HepG2 (cell line): ENCODE measurements at regions not wholly inside any gene's neighbourhood (a gene's known extent, or its start where the extent isn't known, plus 50 kb on each side); places are given as distances from the start of the nearest gene placed in this dataset.
"Not testable (repeated sequence)": the region's sequence is repeated elsewhere in the genome, so short reads cannot be mapped to it uniquely, and the experiment has no call there.

Source experiments
- ATAC-seq: fragments of 200-7000 bp; cut with Tn5 transposase; 3 replicates; pipeline ENCODE4 v1.9.1; 2020; ENCODE audit warnings: mild to moderate bottlenecking, moderate library complexity
- BruUV-seq: library from RNA; stranded (reverse); fragments of 400-500 nt; replicated peaks from 2 replicates; lab custom pipeline; 2021; lab: Mats Ljungman, UMichigan
- CTCF ChIA-PET: fragments of 300-600 bp; formaldehyde crosslinking; extraction: SDS; loops from one replicate; lab custom pipeline; 2021; ENCODE audit warnings: low total read pairs, inconsistent platforms, low intra/inter-chr PET ratio; lab: Yijun Ruan, JAX
- POLR2A ChIA-PET: fragments of 350-600 bp; sonication (Branson Sonifier 250); formaldehyde crosslinking; loops from one replicate; lab custom pipeline; 2020; ENCODE audit warnings: antibody characterized with exemption, inconsistent platforms; lab: Yijun Ruan, JAX
- DNase-seq: peaks from one replicate; pipeline ENCODE4 v3.0.0-alpha.2; 2015; ENCODE audit warnings: low spot score
- FAIRE-seq: peaks from 3 replicates; lab custom pipeline; 2011; peaks lifted over from hg19 to GRCh38; lab: Jason Lieb, UNC
- H2AFZ ChIP-seq: one replicate; pipeline ENCODE4 v1.6.1; 2011; ENCODE audit warnings: low read length, inconsistent platforms
- H3K27ac ChIP-seq: fragments of 300-600 bp; 3 replicates; pipeline ENCODE4 v1.8.0; 2011; ENCODE audit warnings: mixed run types, mild to moderate bottlenecking, mixed read lengths, low read length, inconsistent platforms; ENCODE audit not compliant: insufficient read depth; ENCODE audit errors: extremely low read length
- H3K27me3 ChIP-seq, 2 experiments: fragments of 200-600 bp in 1 of 2; 2 replicates in 1 of 2; 3 replicates in 1 of 2; pipeline versions ENCODE4 v1.6.0 to v1.8.0; 2011; ENCODE audit warnings: low read length in 2 of 2, mild to moderate bottlenecking in 2 of 2, moderate library complexity in 2 of 2, inconsistent platforms in 1 of 2; ENCODE audit not compliant: insufficient read depth in 2 of 2, control insufficient read depth in 1 of 2
- H3K36me3 ChIP-seq, 2 experiments: fragments of 200-600 bp in 1 of 2; replicated peaks in 1 of 2; 2 replicates in 1 of 2; 3 replicates in 1 of 2; pipeline versions ENCODE4 v1.5.1 to v1.8.0; 2011; ENCODE audit warnings: low read length in 2 of 2, inconsistent platforms in 1 of 2; ENCODE audit not compliant: insufficient read depth in 2 of 2, control insufficient read depth in 1 of 2
- H3K4me1 ChIP-seq: 2 replicates; pipeline ENCODE4 v1.5.1; 2012; ENCODE audit warnings: low read length, inconsistent platforms; ENCODE audit not compliant: insufficient read depth
- H3K4me2 ChIP-seq: 2 replicates; pipeline ENCODE4 v1.6.0; 2011; ENCODE audit warnings: low read depth, low read length, inconsistent platforms
- H3K4me3 ChIP-seq, 3 experiments: fragments of 200-600 bp in 1 of 3; sonication (generic), shearing (Covaris generic) in 1 of 3; replicated peaks in 1 of 3; 2 replicates each; pipeline ENCODE4 v1.5.1; 2011 to 2016; ENCODE audit warnings: low read length in 3 of 3, inconsistent platforms in 2 of 3, low read depth in 2 of 3, mild to moderate bottlenecking in 2 of 3, control low read depth in 1 of 3, mixed read lengths in 1 of 3; ENCODE audit not compliant: insufficient read depth in 1 of 3
- H3K79me2 ChIP-seq: one replicate; pipeline ENCODE4 v1.6.1; 2011; ENCODE audit warnings: low read length, inconsistent platforms; ENCODE audit not compliant: insufficient read depth
- H3K9ac ChIP-seq: 2 replicates; pipeline ENCODE4 v1.6.0; 2011; ENCODE audit warnings: mild to moderate bottlenecking, low read depth, low read length, inconsistent platforms; ENCODE audit not compliant: insufficient read depth
- H3K9me3 ChIP-seq: 2 replicates; pipeline ENCODE4 v1.5.1; 2012; ENCODE audit warnings: mild to moderate bottlenecking, low read length
- H4K20me1 ChIP-seq: 2 replicates; pipeline ENCODE4 v1.6.0; 2011; ENCODE audit warnings: inconsistent platforms, mild to moderate bottlenecking, low read length, moderate library complexity; ENCODE audit not compliant: insufficient read depth
- ZNF768 ChIP-seq: sonication (generic); formaldehyde crosslinking; IDR thresholded peaks from 2 replicates; pipeline ENCODE4 v1.4.0; 2020; ENCODE audit warnings: missing genetic modification reagents
- WGBS: methylation state at CpG from one replicate; pipeline ENCODE4 v1.1.6; 2017; ENCODE audit warnings: low lambda C conversion rate; 5-methylcytosine and 5-hydroxymethylcytosine counted together
- in situ Hi-C: cut with HindIII; loops from 2 replicates; pipeline ENCODE4 v1.10.0; 2017; ENCODE audit warnings: low pct_unique_long_range_greater_than_20kb; ENCODE audit not compliant: extremely low pct_ligation_motif_present
- intact Hi-C: fragments of 100-400 bp; cut with micrococcal nuclease; formaldehyde crosslinking; loops from one replicate; pipeline ENCODE4 v1.10.0; 2022; ENCODE audit not compliant: unreplicated experiment

DNA sequence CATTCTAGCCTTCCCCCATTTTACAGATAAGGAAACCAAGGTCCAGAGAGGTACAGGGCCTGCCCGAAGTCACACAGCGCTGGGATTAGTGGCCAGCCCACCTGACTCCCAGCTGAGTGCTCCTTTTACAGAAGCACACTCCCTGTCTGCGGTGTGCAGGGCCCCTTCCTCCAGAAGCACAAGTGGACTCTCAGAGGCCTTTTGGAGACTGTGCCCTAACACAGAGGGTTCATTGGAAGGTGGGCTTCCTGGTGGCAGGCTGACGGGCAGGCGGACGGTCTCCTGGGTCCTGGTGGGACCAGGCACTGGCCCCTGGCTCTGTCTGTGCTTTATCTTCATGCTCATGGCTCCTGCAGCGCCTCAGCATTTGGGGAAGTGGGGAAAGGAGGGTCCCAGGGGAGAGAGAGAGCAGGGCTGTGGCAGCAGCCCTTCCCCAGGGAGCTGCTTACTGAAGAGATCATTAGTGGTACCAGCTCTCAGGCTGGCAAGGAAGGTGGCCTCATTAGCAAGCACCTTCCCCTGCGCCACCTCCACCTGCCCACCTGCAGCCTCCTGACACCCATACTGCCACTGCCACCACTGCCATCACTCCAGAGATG, 83.1 kb upstream of the GOLGA6L4 start:
- CTCF ChIA-PET, DNase-seq, H3K27me3 ChIP-seq, H3K4me2 ChIP-seq, in situ Hi-C loops, intact Hi-C loops, BruUV-seq, H3K27ac ChIP-seq, H3K79me2 ChIP-seq, H4K20me1 ChIP-seq, H2AFZ ChIP-seq, H3K4me3 ChIP-seq, H3K4me1 ChIP-seq, ATAC-seq, FAIRE-seq, H3K9me3 ChIP-seq, POLR2A ChIA-PET, H3K36me3 ChIP-seq, H3K9ac ChIP-seq: not testable (repeated sequence)
- peak; percentile 84 for TF ChIP-seq ZNF768
- WGBS, result no CpG with 5 or more reads among the region's 8 CpGs

DNA sequence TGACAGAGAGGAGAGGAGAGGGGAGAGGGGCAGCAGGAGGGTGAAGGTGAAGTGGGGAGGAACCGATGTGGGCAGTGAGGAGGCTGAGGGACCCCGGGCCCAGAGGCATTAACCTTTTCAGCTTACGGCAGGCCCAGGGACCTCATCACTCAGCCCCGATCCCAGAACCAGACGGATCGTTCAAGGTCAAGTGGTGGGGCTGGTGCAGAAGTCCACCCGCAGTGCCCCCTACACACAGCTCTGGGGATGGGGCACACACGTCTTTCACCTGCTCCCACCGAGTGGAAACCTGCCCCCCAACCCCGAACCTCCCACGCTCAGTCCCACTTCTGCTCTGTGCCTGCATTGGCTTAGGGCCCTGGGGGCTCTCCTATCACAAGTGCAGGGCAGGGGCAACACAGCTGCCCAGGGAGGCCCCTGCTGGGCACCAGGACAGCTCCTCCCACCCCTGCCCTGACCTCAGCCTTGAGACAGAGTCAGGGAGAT, 81.9 kb upstream of the GOLGA6L4 start:
- CTCF ChIA-PET, FAIRE-seq, H3K4me3 ChIP-seq, H3K4me2 ChIP-seq, BruUV-seq, H2AFZ ChIP-seq, H3K9me3 ChIP-seq, H3K4me1 ChIP-seq, H3K36me3 ChIP-seq, H3K27ac ChIP-seq, H3K9ac ChIP-seq, POLR2A ChIA-PET, intact Hi-C loops, ATAC-seq, H3K27me3 ChIP-seq, H4K20me1 ChIP-seq, DNase-seq, H3K79me2 ChIP-seq, in situ Hi-C loops: not testable (repeated sequence)
- WGBS, result 6% methylated on average over 6 of the region's 11 CpGs

DNA sequence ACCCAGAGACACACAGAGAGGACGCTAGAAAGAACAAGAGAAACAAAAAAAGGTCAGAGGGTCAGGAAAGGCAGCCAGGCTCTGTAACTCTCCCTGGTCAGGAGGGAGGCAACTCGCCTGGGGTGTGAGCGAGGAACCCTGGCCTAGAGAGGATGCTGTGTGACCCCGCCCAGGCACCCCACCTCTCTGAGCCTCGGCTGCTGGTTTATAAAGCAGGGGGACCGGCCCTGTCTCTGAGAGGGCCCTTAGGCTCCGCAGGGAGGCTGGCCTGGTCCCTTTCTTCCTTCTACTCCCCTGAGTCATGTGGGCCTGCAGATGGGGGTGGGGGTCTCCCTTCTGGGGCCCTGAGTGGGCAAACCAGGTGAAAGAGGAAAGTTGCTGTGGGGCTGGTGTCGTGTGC, 81.3 kb upstream of the GOLGA6L4 start:
- in situ Hi-C loops, POLR2A ChIA-PET: not testable (repeated sequence)

DNA sequence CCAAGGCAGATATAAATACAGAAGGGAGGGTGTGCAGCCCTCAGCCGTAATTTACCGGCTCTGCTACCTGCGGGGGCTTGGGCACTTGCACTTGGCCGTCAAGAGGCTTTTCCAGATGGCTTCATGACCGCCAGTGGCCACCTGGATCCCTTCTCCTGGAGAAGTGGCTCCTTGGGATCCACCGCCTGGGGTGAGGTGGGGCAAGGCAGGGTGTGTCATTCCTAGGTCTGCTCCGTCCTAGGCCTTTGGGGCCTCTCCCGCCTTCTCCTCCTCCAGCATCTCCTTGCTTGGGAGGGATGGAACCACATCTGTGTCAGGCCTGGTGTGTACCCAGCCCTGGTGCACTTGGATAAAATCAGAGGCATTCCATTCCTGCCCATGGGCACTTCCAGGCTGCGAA, 80.8 kb upstream of the GOLGA6L4 start:
- DNase-seq, H3K4me1 ChIP-seq, CTCF ChIA-PET, POLR2A ChIA-PET, H3K9ac ChIP-seq, H3K79me2 ChIP-seq, in situ Hi-C loops, H2AFZ ChIP-seq, H3K4me2 ChIP-seq, FAIRE-seq, BruUV-seq, H3K27ac ChIP-seq, intact Hi-C loops, ATAC-seq, H3K27me3 ChIP-seq, H3K36me3 ChIP-seq, H3K4me3 ChIP-seq, H3K9me3 ChIP-seq, H4K20me1 ChIP-seq: not testable (repeated sequence)
- 11% methylated on average over 5 of the region's 9 CpGs for WGBS

More for the DNA sequence above, 81.3 kb upstream of the GOLGA6L4 start:
- H3K27me3 ChIP-seq, H2AFZ ChIP-seq, H3K36me3 ChIP-seq, H4K20me1 ChIP-seq, BruUV-seq, H3K9ac ChIP-seq, DNase-seq, ATAC-seq, intact Hi-C loops, CTCF ChIA-PET, FAIRE-seq, H3K27ac ChIP-seq, H3K79me2 ChIP-seq, H3K9me3 ChIP-seq, H3K4me1 ChIP-seq, H3K4me3 ChIP-seq, H3K4me2 ChIP-seq: not testable (repeated sequence)
- 4% methylated on average over 8 of the region's 8 CpGs for WGBS
- peak; percentile 62; the same call in 1 of the 2 replicates for TF ChIP-seq ZNF768
